ENCODE measurements at regions not wholly inside any gene's neighbourhood (a gene's known extent, or its start where the extent isn't known, plus 50 kb on each side); places are given as distances from the start of the nearest gene placed in this dataset.

- no peak for TF ChIP-seq CTCF (IDR thresholded peaks at IDR 0.05)
- TF ChIP-seq POLR2AphosphoS5 (IDR thresholded peaks at IDR 0.05) = no peak
These were observed 119.4 kb upstream of the TSHZ2 start for GRCh38 chr20:52852714-52853113.
